Karpas-422 (cell line): ENCODE measurements at regions not wholly inside any gene's neighbourhood (a gene's known extent, or its start where the extent isn't known, plus 50 kb on each side); places are given as distances from the start of the nearest gene placed in this dataset.

ENCODE experiments used
- DNase-seq: peaks from one replicate; pipeline ENCODE4 v3.0.0-alpha.2; 2015
- H2AFZ ChIP-seq: fragments of 200-600 bp; sonication (generic); 2 replicates; pipeline ENCODE4 v1.6.1; 2014; ENCODE audit warnings: antibody characterized with exemption, low read length, mixed read lengths
- H3K27ac ChIP-seq: fragments of 200-600 bp; sonication (generic); 2 replicates; pipeline ENCODE4 v1.5.1; 2014; ENCODE audit warnings: mild to moderate bottlenecking, low read length, moderate library complexity
- H3K27me3 ChIP-seq: fragments of 200-600 bp; sonication (generic); 2 replicates; pipeline ENCODE4 v1.6.1; 2014; ENCODE audit warnings: low read length, mixed read lengths
- H3K36me3 ChIP-seq: fragments of 200-600 bp; sonication (generic); 2 replicates; pipeline ENCODE4 v1.6.1; 2014; ENCODE audit warnings: low read length, mixed read lengths; ENCODE audit not compliant: insufficient read depth
- H3K4me1 ChIP-seq: fragments of 200-600 bp; sonication (generic); 2 replicates; pipeline ENCODE4 v1.6.1; 2014; ENCODE audit warnings: mild to moderate bottlenecking, low read length, mixed read lengths
- H3K4me2 ChIP-seq: fragments of 200-600 bp; sonication (generic); 2 replicates; pipeline ENCODE4 v1.6.1; 2014; ENCODE audit warnings: low read length, low read depth, mild to moderate bottlenecking; ENCODE audit not compliant: poor library complexity, severe bottlenecking
- H3K4me3 ChIP-seq: fragments of 200-600 bp; sonication (generic); 2 replicates; pipeline ENCODE4 v1.5.1; 2014; ENCODE audit warnings: mild to moderate bottlenecking, antibody characterized with exemption, low read length, mixed read lengths
- H3K79me2 ChIP-seq: fragments of 200-600 bp; sonication (generic); 2 replicates; pipeline ENCODE4 v1.6.1; 2014; ENCODE audit warnings: mild to moderate bottlenecking, low read length, mixed read lengths
- H3K9ac ChIP-seq: fragments of 200-600 bp; sonication (generic); 2 replicates; pipeline ENCODE4 v1.6.0; 2014; ENCODE audit warnings: low read length
- H3K9me2 ChIP-seq: fragments of 200-600 bp; sonication (generic), shearing (Covaris generic); replicated peaks from 2 replicates; pipeline ENCODE4 v1.6.0; 2014; ENCODE audit warnings: mild to moderate bottlenecking, low read length, moderate library complexity; ENCODE audit not compliant: insufficient read depth
- H3K9me3 ChIP-seq: fragments of 300-700, 200-600 bp; sonication (generic); 2 replicates; pipeline ENCODE4 v1.6.1; 2014; ENCODE audit warnings: low read length, mixed read lengths
- H4K20me1 ChIP-seq: fragments of 200-600 bp; sonication (generic); 2 replicates; pipeline ENCODE4 v1.6.1; 2014; ENCODE audit warnings: mild to moderate bottlenecking, antibody characterized with exemption, low read length, low read depth; ENCODE audit not compliant: insufficient read depth

- Histone ChIP-seq H3K4me1 (no peaks in the 10 kb centered on the region), H3K9me2 (no peaks in the 10 kb centered on the region), H3K4me2 (no peak overlapping the region), H3K9me3 (no peaks in the 10 kb centered on the region), H4K20me1 (no peaks in the 10 kb centered on the region), H3K4me3 (no peak overlapping the region), H3K27ac (no peak overlapping the region), H3K9ac (no peak overlapping the region), H3K27me3 (no peaks in the 10 kb centered on the region), H2AFZ (no peak overlapping the region), H3K36me3 (no peaks in the 10 kb centered on the region), H3K79me2 (no peaks in the 10 kb centered on the region)
- DNase-seq, result no peak
Observed at GRCh38 chr5:123696921-123697341, 185.0 kb downstream of the CSNK1G3 start.

DNA sequence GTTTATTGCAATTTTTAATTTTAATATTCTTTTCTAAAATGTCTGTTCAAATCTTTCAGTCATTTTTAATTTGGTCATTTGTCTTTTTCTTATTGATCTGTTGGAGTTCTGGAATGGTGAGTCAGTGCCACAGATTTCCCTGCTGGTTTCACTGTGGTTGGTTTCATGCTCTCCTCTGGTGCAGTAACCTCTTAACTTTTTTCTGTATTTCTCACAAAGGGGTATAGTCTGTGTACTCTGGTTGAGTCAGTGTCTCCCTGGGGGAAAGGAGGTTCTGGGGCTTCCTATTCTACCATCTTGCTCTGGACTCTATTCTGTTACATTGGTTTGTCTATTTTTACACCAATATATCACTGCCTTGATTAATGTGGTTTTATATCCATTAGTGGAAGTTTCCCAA, 178.8 kb downstream of the CSNK1G3 start:
- Histone ChIP-seq H3K4me2 (no peak overlapping the region), H2AFZ (no peak overlapping the region), H3K79me2 (no peaks in the 10 kb centered on the region), H3K9me2 (no peaks in the 10 kb centered on the region), H3K9ac (no peak overlapping the region), H3K36me3 (no peaks in the 10 kb centered on the region), H3K4me1 (no peaks in the 10 kb centered on the region), H3K9me3 (no peaks in the 10 kb centered on the region), H4K20me1 (no peaks in the 10 kb centered on the region), H3K27ac (no peak overlapping the region), H3K4me3 (no peak overlapping the region), H3K27me3 (no peaks in the 10 kb centered on the region)
- no peak for DNase-seq

DNA sequence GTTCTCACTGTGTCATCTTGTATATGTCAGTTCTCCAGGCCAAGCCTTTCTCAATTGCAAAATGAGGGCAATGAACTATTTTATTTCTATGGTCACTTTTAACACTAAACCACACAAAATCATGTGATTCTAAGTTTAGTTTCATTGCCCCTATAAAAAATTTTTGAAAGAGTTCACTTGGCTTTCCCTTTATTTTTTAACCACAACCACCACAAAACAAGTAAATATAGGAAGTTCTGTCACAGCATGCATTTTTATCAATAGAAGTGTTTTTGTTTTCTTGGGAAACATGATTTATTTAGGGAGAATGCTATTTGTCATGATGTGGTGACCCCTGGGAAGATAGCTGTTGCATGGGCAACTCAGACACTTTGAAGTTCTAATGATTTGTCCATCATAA, 169.1 kb downstream of the CSNK1G3 start:
- Histone ChIP-seq H3K9me3 (peaks cover 8% of the 10 kb centered on the region), H3K9me2 (no peaks in the 10 kb centered on the region), H3K4me3 (no peak overlapping the region), H3K4me2 (no peak overlapping the region), H3K9ac (no peak overlapping the region), H4K20me1 (no peaks in the 10 kb centered on the region), H3K27me3 (no peaks in the 10 kb centered on the region), H3K4me1 (no peaks in the 10 kb centered on the region), H3K79me2 (no peaks in the 10 kb centered on the region), H2AFZ (no peak overlapping the region), H3K36me3 (no peaks in the 10 kb centered on the region), H3K27ac (no peak overlapping the region)
- no peak for DNase-seq

DNA sequence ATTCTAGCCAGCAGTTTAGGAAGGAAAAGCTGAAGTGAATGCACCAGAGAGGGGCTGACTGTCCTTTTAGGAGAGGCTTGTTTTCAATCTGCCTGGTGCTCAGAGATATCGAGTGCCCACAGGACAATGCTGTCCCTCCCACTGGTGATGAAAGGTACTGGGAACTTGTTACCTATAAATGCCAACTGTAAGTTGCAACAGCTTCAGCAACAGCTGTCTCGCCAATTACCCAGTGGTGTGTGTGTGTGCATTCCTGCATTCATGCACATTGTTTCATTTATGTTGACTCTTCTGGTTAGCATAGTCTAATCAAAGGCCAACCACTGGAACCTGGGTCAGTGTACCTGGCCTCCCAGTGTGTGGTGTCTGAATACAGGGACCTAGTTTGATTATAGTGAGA, 161.1 kb downstream of the CSNK1G3 start:
- no peaks in the 10 kb centered on the region for H3K9me2 ChIP-seq
- no peaks in the 10 kb centered on the region for H3K9me3 ChIP-seq
- H3K36me3 ChIP-seq, result no peaks in the 10 kb centered on the region
- no peak overlapping the region for H3K9ac ChIP-seq
- no peaks in the 10 kb centered on the region for H3K79me2 ChIP-seq
- no peaks in the 10 kb centered on the region for H4K20me1 ChIP-seq
- no peak for DNase-seq
- no peak overlapping the region for H3K4me3 ChIP-seq
- no peak overlapping the region for H3K4me2 ChIP-seq
- H3K27ac ChIP-seq, result no peak overlapping the region
- H3K4me1 ChIP-seq, result peaks cover 6% of the 10 kb centered on the region
- H3K27me3 ChIP-seq, result no peaks in the 10 kb centered on the region
- no peak overlapping the region for H2AFZ ChIP-seq

- Histone ChIP-seq H3K4me3 (no peak overlapping the region), H3K9me2 (no peaks in the 10 kb centered on the region), H3K27ac (no peak overlapping the region), H3K4me1 (peaks cover 6% of the 10 kb centered on the region), H3K4me2 (no peak overlapping the region), H3K36me3 (no peaks in the 10 kb centered on the region), H3K79me2 (no peaks in the 10 kb centered on the region), H3K9ac (no peak overlapping the region), H4K20me1 (no peaks in the 10 kb centered on the region), H3K27me3 (no peaks in the 10 kb centered on the region), H3K9me3 (no peaks in the 10 kb centered on the region), H2AFZ (no peak overlapping the region)
- DNase-seq, result no peak
Observed at GRCh38 chr5:123671711-123672456, 159.9 kb downstream of the CSNK1G3 start.

DNA sequence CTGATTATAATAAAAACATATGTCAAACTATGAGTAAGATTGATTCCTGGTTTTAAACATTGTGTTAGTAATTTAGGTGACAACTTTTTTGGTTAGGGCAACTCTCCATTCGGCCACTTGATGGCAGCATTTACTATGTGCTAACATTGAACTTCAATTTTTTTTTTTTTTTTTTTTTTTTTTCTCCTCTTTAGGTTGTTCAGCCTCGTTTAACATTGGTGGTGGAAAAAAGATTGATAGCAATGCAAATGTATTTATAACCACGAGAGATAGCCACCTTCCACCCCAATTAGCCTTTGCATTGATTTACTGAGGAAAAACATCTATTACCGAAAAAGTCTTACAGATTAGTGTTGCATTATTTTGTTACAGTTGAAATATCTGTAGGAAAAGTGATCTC, 159.1 kb downstream of the CSNK1G3 start:
- Histone ChIP-seq H3K27ac (no peak overlapping the region), H3K79me2 (no peaks in the 10 kb centered on the region), H4K20me1 (no peaks in the 10 kb centered on the region), H3K9ac (no peak overlapping the region), H3K9me3 (no peaks in the 10 kb centered on the region), H3K9me2 (no peaks in the 10 kb centered on the region), H3K4me3 (no peak overlapping the region), H3K4me2 (peak overlapping the region; percentile 21), H3K4me1 (peaks cover 6% of the 10 kb centered on the region), H3K27me3 (no peaks in the 10 kb centered on the region), H3K36me3 (no peaks in the 10 kb centered on the region), H2AFZ (no peak overlapping the region)
- DNase-seq, result peak; percentile 91
